HEK293 (cell line): ENCODE measurements at regions not wholly inside any gene's neighbourhood (a gene's known extent, or its start where the extent isn't known, plus 50 kb on each side); places are given as distances from the start of the nearest gene placed in this dataset.

Experiments
- CTCF ChIP-seq: fragments of 450-650 bp; formaldehyde crosslinking; IDR thresholded peaks from 2 replicates; pipeline ENCODE4 v1.5.1; 2016; ENCODE audit warnings: missing biosample characterization, missing genetic modification characterization
- MZF1 ChIP-seq: fragments of 450-650 bp; formaldehyde crosslinking; IDR thresholded peaks from 2 replicates; pipeline ENCODE4 v1.5.1; 2017; ENCODE audit warnings: missing biosample characterization, missing genetic modification characterization, borderline replicate concordance
- REST ChIP-seq: fragments of 450-650 bp; formaldehyde crosslinking; IDR thresholded peaks from 2 replicates; pipeline ENCODE4 v1.5.1; 2016; ENCODE audit warnings: missing biosample characterization, missing genetic modification characterization
- ZBTB1 ChIP-seq: fragments of 450-650 bp; formaldehyde crosslinking; IDR thresholded peaks from 2 replicates; pipeline ENCODE4 v1.5.1; 2016; ENCODE audit warnings: missing biosample characterization, missing genetic modification characterization
- ZBTB21 ChIP-seq: fragments of 450-650 bp; formaldehyde crosslinking; IDR thresholded peaks from 2 replicates; pipeline ENCODE4 v1.5.1; 2017; ENCODE audit warnings: missing biosample characterization, missing genetic modification characterization
- ZBTB26 ChIP-seq: fragments of 450-650 bp; formaldehyde crosslinking; optimal IDR thresholded peaks from 2 replicates; pipeline ENCODE3; 2016; ENCODE audit warnings: missing biosample characterization, mild to moderate bottlenecking, missing genetic modification characterization
- ZEB2 ChIP-seq: fragments of 450-650 bp; formaldehyde crosslinking; IDR thresholded peaks from 2 replicates; pipeline ENCODE4 v1.5.1; 2016; ENCODE audit warnings: missing biosample characterization, missing genetic modification characterization
- ZFHX2 ChIP-seq: fragments of 450-650 bp; formaldehyde crosslinking; conservative IDR thresholded peaks from 2 replicates; pipeline ENCODE4 v1.5.1; 2016; ENCODE audit warnings: missing biosample characterization, missing genetic modification characterization
- ZNF121 ChIP-seq: fragments of 450-650 bp; formaldehyde crosslinking; IDR thresholded peaks from 2 replicates; pipeline ENCODE4 v1.5.1; 2016; ENCODE audit warnings: missing biosample characterization, missing genetic modification characterization
- ZNF274 ChIP-seq, 2 experiments: fragments of 200-500 bp in 1 of 2; fragments of 450-650 bp in 1 of 2; sonication (Bioruptor generic) in 1 of 2; formaldehyde crosslinking in 1 of 2; IDR thresholded peaks; 2 replicates each; pipeline versions ENCODE4 v1.5.1 to v1.6.1; 2014 to 2016; ENCODE audit warnings: borderline replicate concordance in 1 of 2, inconsistent platforms in 1 of 2, low read length in 1 of 2, missing biosample characterization in 1 of 2, missing genetic modification characterization in 1 of 2
- ZNF449 ChIP-seq: fragments of 450-650 bp; formaldehyde crosslinking; IDR thresholded peaks from 2 replicates; pipeline ENCODE4 v1.5.1; 2017; ENCODE audit warnings: missing biosample characterization, mild to moderate bottlenecking, missing genetic modification characterization, moderate library complexity
- ZNF510 ChIP-seq: fragments of 450-650 bp; formaldehyde crosslinking; IDR thresholded peaks from 2 replicates; pipeline ENCODE4 v1.5.1; 2018; ENCODE audit warnings: mild to moderate bottlenecking, missing genetic modification characterization, missing biosample characterization; ENCODE audit not compliant: insufficient replicate concordance
- ZNF777 ChIP-seq: fragments of 450-650 bp; formaldehyde crosslinking; IDR thresholded peaks from 2 replicates; pipeline ENCODE4 v1.5.1; 2017; ENCODE audit warnings: missing biosample characterization, missing genetic modification characterization, borderline replicate concordance

GRCh38 chr21:36241717-36242116, 78.3 kb upstream of the MORC3 start:
- TF ChIP-seq ZNF274 (IDR thresholded peaks at IDR 0.05; ENCODE audit: low read length), result no peak
- no peak for TF ChIP-seq ZNF274 (tag by site-specific recombination; IDR thresholded peaks at IDR 0.05; ENCODE audit: borderline replicate concordance)
- no peak for TF ChIP-seq ZNF449 (tag by site-specific recombination)
- no peak for TF ChIP-seq ZNF510
- TF ChIP-seq ZEB2 (tag by site-specific recombination), result no peak
- no peak for TF ChIP-seq CTCF (tag by site-specific recombination)
- no peak for TF ChIP-seq REST (tag by site-specific recombination)
- no peak for TF ChIP-seq ZBTB26 (tag by site-specific recombination)
- TF ChIP-seq ZFHX2 (tag by site-specific recombination), result no peak
- no peak for TF ChIP-seq ZBTB21 (tag by site-specific recombination)
- no peak for TF ChIP-seq ZBTB1 (tag by site-specific recombination)
- no peak for TF ChIP-seq MZF1
- no peak for TF ChIP-seq ZNF777 (tag by site-specific recombination)
- TF ChIP-seq ZNF121, result no peak
